ENCODE measurements at regions not wholly inside any gene's neighbourhood (a gene's known extent, or its start where the extent isn't known, plus 50 kb on each side); places are given as distances from the start of the nearest gene placed in this dataset.

- 63 to 85% (median 70%) methylated on average over 6 of the region's 6 CpGs for WGBS, 3 donors
- FAIRE-seq (no peak), DNase-seq (no peak)
- no peaks in the 10 kb centered on the region for H3K27me3 ChIP-seq (ENCODE audit: control insufficient read depth in 3 of 3, insufficient read depth in 3 of 3, low read length in 3 of 3)
- no peaks in the 10 kb centered on the region for H3K9me3 ChIP-seq (ENCODE audit: control insufficient read depth in 2 of 2, insufficient read depth in 1 of 2, low read depth in 1 of 2, low read length in 1 of 2)
- H3K4me1 ChIP-seq (ENCODE audit: control insufficient read depth in 3 of 3, insufficient read depth in 2 of 3, low read depth in 1 of 3, low read length in 2 of 3), result peaks cover 0 to 2% (median 0%) of the 10 kb centered on the region in 3 donors
- no peaks in the 10 kb centered on the region for H3K36me3 ChIP-seq (ENCODE audit: control insufficient read depth in 3 of 3, insufficient read depth in 2 of 3, low read depth in 1 of 3, low read length in 3 of 3)
- no peak overlapping the region for H3K27ac ChIP-seq (ENCODE audit: low read depth in 1 of 3, low read length in 2 of 3)
- no peak overlapping the region for H3K4me3 ChIP-seq (ENCODE audit: low read depth in 1 of 3, low read length in 3 of 3)
Observed at GRCh38 chr5:96584712-96585111, 77.5 kb upstream of the CAST start.

GRCh38 chr5:96588539-96588938 lies 73.6 kb upstream of the CAST start:
- FAIRE-seq (no peak), DNase-seq (peak in 1 of 2 donors; percentile 26)
- H3K27ac ChIP-seq (ENCODE audit: low read depth in 1 of 3, low read length in 2 of 3), result no peak overlapping the region
- no peaks in the 10 kb centered on the region for H3K27me3 ChIP-seq (ENCODE audit: control insufficient read depth in 3 of 3, insufficient read depth in 3 of 3, low read length in 3 of 3)
- 62 to 80% (median 64%) methylated on average over 1 of the region's 1 CpG for WGBS, 3 donors
- H3K4me3 ChIP-seq (ENCODE audit: low read depth in 1 of 3, low read length in 3 of 3), result no peak overlapping the region
- H3K9me3 ChIP-seq (ENCODE audit: control insufficient read depth in 2 of 2, insufficient read depth in 1 of 2, low read depth in 1 of 2, low read length in 1 of 2), result no peaks in the 10 kb centered on the region
- H3K4me1 ChIP-seq (ENCODE audit: control insufficient read depth in 3 of 3, insufficient read depth in 2 of 3, low read depth in 1 of 3, low read length in 2 of 3), result no peaks in the 10 kb centered on the region
- no peaks in the 10 kb centered on the region for H3K36me3 ChIP-seq (ENCODE audit: control insufficient read depth in 3 of 3, insufficient read depth in 2 of 3, low read depth in 1 of 3, low read length in 3 of 3)

GRCh38 chr5:96590796-96591195 lies 71.4 kb upstream of the CAST start:
- Histone ChIP-seq H3K4me3 (ENCODE audit: low read depth in 1 of 3, low read length in 3 of 3) (no peak overlapping the region), H3K9me3 (ENCODE audit: control insufficient read depth in 2 of 2, insufficient read depth in 1 of 2, low read depth in 1 of 2, low read length in 1 of 2) (no peaks in the 10 kb centered on the region), H3K27ac (ENCODE audit: low read depth in 1 of 3, low read length in 2 of 3) (no peak overlapping the region), H3K27me3 (ENCODE audit: control insufficient read depth in 3 of 3, insufficient read depth in 3 of 3, low read length in 3 of 3) (no peaks in the 10 kb centered on the region), H3K4me1 (ENCODE audit: control insufficient read depth in 3 of 3, insufficient read depth in 2 of 3, low read depth in 1 of 3, low read length in 2 of 3) (no peaks in the 10 kb centered on the region), H3K36me3 (ENCODE audit: control insufficient read depth in 3 of 3, insufficient read depth in 2 of 3, low read depth in 1 of 3, low read length in 3 of 3) (no peaks in the 10 kb centered on the region)
- DNase-seq (no peak), FAIRE-seq (no peak)
- WGBS, 3 donors, result 80 to 94% (median 83%) methylated on average over 2 of the region's 2 CpGs

- 86 to 89% (median 87%) methylated on average over 6 of the region's 6 CpGs for WGBS, 3 donors
Observed at GRCh38 chr5:96595300-96596090, 66.7 kb upstream of the CAST start.

GRCh38 chr5:96597438-96598020 lies 64.6 kb upstream of the CAST start:
- H3K27ac ChIP-seq (ENCODE audit: low read depth in 1 of 3, low read length in 2 of 3), result no peak overlapping the region
- 71 to 73% (median 72%) methylated on average over 4 of the region's 4 CpGs for WGBS, 3 donors
- DNase-seq (no peak), FAIRE-seq (no peak)
- H3K36me3 ChIP-seq (ENCODE audit: control insufficient read depth in 3 of 3, insufficient read depth in 2 of 3, low read depth in 1 of 3, low read length in 3 of 3), result no peaks in the 10 kb centered on the region
- no peaks in the 10 kb centered on the region for H3K4me1 ChIP-seq (ENCODE audit: control insufficient read depth in 3 of 3, insufficient read depth in 2 of 3, low read depth in 1 of 3, low read length in 2 of 3)
- no peaks in the 10 kb centered on the region for H3K9me3 ChIP-seq (ENCODE audit: control insufficient read depth in 2 of 2, insufficient read depth in 1 of 2, low read depth in 1 of 2, low read length in 1 of 2)
- H3K27me3 ChIP-seq (ENCODE audit: control insufficient read depth in 3 of 3, insufficient read depth in 3 of 3, low read length in 3 of 3), result no peaks in the 10 kb centered on the region
- H3K4me3 ChIP-seq (ENCODE audit: low read depth in 1 of 3, low read length in 3 of 3), result no peak overlapping the region

More at GRCh38 chr5:96595300-96596090, 66.7 kb upstream of the CAST start:
- Histone ChIP-seq H3K27ac (ENCODE audit: low read depth in 1 of 3, low read length in 2 of 3) (no peak overlapping the region), H3K36me3 (ENCODE audit: control insufficient read depth in 3 of 3, insufficient read depth in 2 of 3, low read depth in 1 of 3, low read length in 3 of 3) (no peaks in the 10 kb centered on the region), H3K4me3 (ENCODE audit: low read depth in 1 of 3, low read length in 3 of 3) (no peak overlapping the region), H3K4me1 (ENCODE audit: control insufficient read depth in 3 of 3, insufficient read depth in 2 of 3, low read depth in 1 of 3, low read length in 2 of 3) (no peaks in the 10 kb centered on the region), H3K27me3 (ENCODE audit: control insufficient read depth in 3 of 3, insufficient read depth in 3 of 3, low read length in 3 of 3) (no peaks in the 10 kb centered on the region), H3K9me3 (ENCODE audit: control insufficient read depth in 2 of 2, insufficient read depth in 1 of 2, low read depth in 1 of 2, low read length in 1 of 2) (no peaks in the 10 kb centered on the region)
- DNase-seq (peak in 1 of 2 donors; percentile 12), FAIRE-seq (no peak)

GRCh38 chr5:96601200-96601599 lies 61.0 kb upstream of the CAST start:
- DNase-seq, result no peak
- 48 to 55% (median 49%) methylated on average over 5 of the region's 5 CpGs for WGBS, 3 donors
- Histone ChIP-seq H3K36me3 (ENCODE audit: control insufficient read depth in 3 of 3, insufficient read depth in 2 of 3, low read depth in 1 of 3, low read length in 3 of 3) (no peaks in the 10 kb centered on the region), H3K4me3 (ENCODE audit: low read depth in 1 of 3, low read length in 3 of 3) (no peak overlapping the region), H3K27me3 (ENCODE audit: control insufficient read depth in 3 of 3, insufficient read depth in 3 of 3, low read length in 3 of 3) (peaks cover 0 to 2% (median 0%) of the 10 kb centered on the region in 3 donors), H3K4me1 (ENCODE audit: control insufficient read depth in 3 of 3, insufficient read depth in 2 of 3, low read depth in 1 of 3, low read length in 2 of 3) (no peaks in the 10 kb centered on the region), H3K27ac (ENCODE audit: low read depth in 1 of 3, low read length in 2 of 3) (no peak overlapping the region), H3K9me3 (ENCODE audit: control insufficient read depth in 2 of 2, insufficient read depth in 1 of 2, low read depth in 1 of 2, low read length in 1 of 2) (no peaks in the 10 kb centered on the region)
- no peak for FAIRE-seq

- FAIRE-seq, result no peak
- 22 to 28% (median 25%) methylated on average over 4 of the region's 4 CpGs for WGBS, 3 donors
Observed at GRCh38 chr5:96601715-96602244, 60.4 kb upstream of the CAST start.

GRCh38 chr5:96602776-96603175 lies 59.4 kb upstream of the CAST start:
- 84 to 89% (median 87%) methylated on average over 4 of the region's 4 CpGs for WGBS, 3 donors
- H3K9me3 ChIP-seq (ENCODE audit: control insufficient read depth in 2 of 2, insufficient read depth in 1 of 2, low read depth in 1 of 2, low read length in 1 of 2), result no peaks in the 10 kb centered on the region
- H3K27ac ChIP-seq (ENCODE audit: low read depth in 1 of 3, low read length in 2 of 3), result no peak overlapping the region
- peaks cover 0 to 2% (median 0%) of the 10 kb centered on the region in 3 donors for H3K27me3 ChIP-seq (ENCODE audit: control insufficient read depth in 3 of 3, insufficient read depth in 3 of 3, low read length in 3 of 3)
- no peak for DNase-seq
- no peak for FAIRE-seq
- no peaks in the 10 kb centered on the region for H3K4me1 ChIP-seq (ENCODE audit: control insufficient read depth in 3 of 3, insufficient read depth in 2 of 3, low read depth in 1 of 3, low read length in 2 of 3)
- no peaks in the 10 kb centered on the region for H3K36me3 ChIP-seq (ENCODE audit: control insufficient read depth in 3 of 3, insufficient read depth in 2 of 3, low read depth in 1 of 3, low read length in 3 of 3)
- no peak overlapping the region for H3K4me3 ChIP-seq (ENCODE audit: low read depth in 1 of 3, low read length in 3 of 3)

More at GRCh38 chr5:96601715-96602244, 60.4 kb upstream of the CAST start:
- H3K27ac ChIP-seq (ENCODE audit: low read depth in 1 of 3, low read length in 2 of 3), result no peak overlapping the region
- no peaks in the 10 kb centered on the region for H3K36me3 ChIP-seq (ENCODE audit: control insufficient read depth in 3 of 3, insufficient read depth in 2 of 3, low read depth in 1 of 3, low read length in 3 of 3)
- H3K9me3 ChIP-seq (ENCODE audit: control insufficient read depth in 2 of 2, insufficient read depth in 1 of 2, low read depth in 1 of 2, low read length in 1 of 2), result no peaks in the 10 kb centered on the region
- peaks cover 0 to 2% (median 0%) of the 10 kb centered on the region in 3 donors for H3K27me3 ChIP-seq (ENCODE audit: control insufficient read depth in 3 of 3, insufficient read depth in 3 of 3, low read length in 3 of 3)
- DNase-seq, result peak; percentile 77 to 78
- H3K4me1 ChIP-seq (ENCODE audit: control insufficient read depth in 3 of 3, insufficient read depth in 2 of 3, low read depth in 1 of 3, low read length in 2 of 3), result no peaks in the 10 kb centered on the region
- H3K4me3 ChIP-seq (ENCODE audit: low read depth in 1 of 3, low read length in 3 of 3), result no peak overlapping the region
